ENCODE measurements at regions not wholly inside any gene's neighbourhood (a gene's known extent, or its start where the extent isn't known, plus 50 kb on each side); places are given as distances from the start of the nearest gene placed in this dataset.

DNA sequence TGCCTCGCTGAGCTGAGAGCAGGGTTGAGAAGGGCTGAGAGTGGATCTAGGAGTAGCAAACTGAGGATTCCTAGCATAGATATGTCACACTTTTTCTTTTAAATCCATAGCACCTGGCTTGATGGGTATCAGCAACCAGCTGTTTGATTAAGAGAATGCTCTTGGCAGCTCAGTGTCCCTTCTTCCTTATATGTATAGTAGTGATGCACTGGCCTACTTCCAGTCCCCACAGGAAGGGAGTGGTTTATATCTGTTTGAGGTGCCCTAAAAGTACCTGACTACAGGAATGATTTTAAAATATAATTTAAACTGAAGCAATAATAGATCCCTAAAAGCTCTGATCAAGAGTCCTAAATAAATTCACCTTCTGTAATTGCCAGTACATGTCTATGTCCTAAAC lies 546.8 kb upstream of the ZNF608 start:
- no peaks in the 10 kb centered on the region for H3K9me3 ChIP-seq (ENCODE audit: control insufficient read depth, insufficient read depth, low read length)
- Mint-ChIP-seq H3K4me3 (no peak overlapping the region), H3K27me3 (ENCODE audit: low read depth in 2 of 2) (no peaks in the 10 kb centered on the region), H3K36me3 (no peaks in the 10 kb centered on the region), H3K4me1 (peaks cover 0 to 6% of the 10 kb centered on the region in 2 donors), H3K27ac (no peak overlapping the region), H3K9me3 (no peaks in the 10 kb centered on the region)
- no peak overlapping the region for H3K4me3 ChIP-seq (ENCODE audit: low read length)
- TF ChIP-seq, protein P1, sequence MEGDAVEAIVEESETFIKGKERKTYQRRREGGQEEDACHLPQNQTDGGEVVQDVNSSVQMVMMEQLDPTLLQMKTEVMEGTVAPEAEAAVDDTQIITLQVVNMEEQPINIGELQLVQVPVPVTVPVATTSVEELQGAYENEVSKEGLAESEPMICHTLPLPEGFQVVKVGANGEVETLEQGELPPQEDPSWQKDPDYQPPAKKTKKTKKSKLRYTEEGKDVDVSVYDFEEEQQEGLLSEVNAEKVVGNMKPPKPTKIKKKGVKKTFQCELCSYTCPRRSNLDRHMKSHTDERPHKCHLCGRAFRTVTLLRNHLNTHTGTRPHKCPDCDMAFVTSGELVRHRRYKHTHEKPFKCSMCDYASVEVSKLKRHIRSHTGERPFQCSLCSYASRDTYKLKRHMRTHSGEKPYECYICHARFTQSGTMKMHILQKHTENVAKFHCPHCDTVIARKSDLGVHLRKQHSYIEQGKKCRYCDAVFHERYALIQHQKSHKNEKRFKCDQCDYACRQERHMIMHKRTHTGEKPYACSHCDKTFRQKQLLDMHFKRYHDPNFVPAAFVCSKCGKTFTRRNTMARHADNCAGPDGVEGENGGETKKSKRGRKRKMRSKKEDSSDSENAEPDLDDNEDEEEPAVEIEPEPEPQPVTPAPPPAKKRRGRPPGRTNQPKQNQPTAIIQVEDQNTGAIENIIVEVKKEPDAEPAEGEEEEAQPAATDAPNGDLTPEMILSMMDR (IDR thresholded peaks at IDR 0.05) = no peak
- intact Hi-C loops (cut with micrococcal nuclease) = no loop called here
- no peaks in the 10 kb centered on the region for H3K36me3 ChIP-seq (ENCODE audit: control insufficient read depth, insufficient read depth, low read length)
- DNase-seq = no peak
- ATAC-seq = no peak
- H3K27me3 ChIP-seq (ENCODE audit: control insufficient read depth, insufficient read depth, low read length) = no peaks in the 10 kb centered on the region
- no peaks in the 10 kb centered on the region for H3K4me1 ChIP-seq (ENCODE audit: control insufficient read depth, insufficient read depth, low read length)
- no peak overlapping the region for H3K27ac ChIP-seq (ENCODE audit: low read length)
- WGBS (ENCODE audit: insufficient coverage) = 86% methylated on average over 1 of the region's 1 CpG

DNA sequence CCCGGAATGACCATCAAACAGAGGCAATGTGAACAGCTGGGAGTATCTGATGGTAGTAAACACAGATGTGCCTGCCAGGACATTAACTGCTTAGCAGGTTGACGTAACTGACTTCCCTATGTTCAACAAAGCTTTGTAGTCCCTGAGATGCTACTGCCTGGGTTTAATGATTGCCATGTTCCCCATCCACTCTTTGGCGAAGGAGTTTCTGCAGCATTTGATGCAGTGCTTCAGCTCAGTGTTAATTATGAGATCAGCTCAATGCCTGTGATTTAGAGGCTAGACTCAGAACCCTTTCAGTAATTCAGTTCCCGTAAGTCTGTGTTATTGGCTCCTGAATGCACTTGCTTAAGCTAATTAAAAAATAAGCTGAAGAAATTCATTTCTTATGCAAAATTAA lies 547.3 kb upstream of the ZNF608 start:
- H3K36me3 Mint-ChIP-seq = no peaks in the 10 kb centered on the region

GRCh38 chr5:125294844-125295243 lies 548.4 kb upstream of the ZNF608 start:
- no peaks in the 10 kb centered on the region for H3K36me3 ChIP-seq (ENCODE audit: control insufficient read depth, insufficient read depth, low read length)
- TF ChIP-seq, protein P1 (IDR thresholded peaks at IDR 0.05) = no peak
- no peaks in the 10 kb centered on the region for H3K4me1 ChIP-seq (ENCODE audit: control insufficient read depth, insufficient read depth, low read length)
- H3K27ac ChIP-seq (ENCODE audit: low read length) = no peak overlapping the region
- no peak overlapping the region for H3K4me3 Mint-ChIP-seq
- no peaks in the 10 kb centered on the region for H3K27me3 ChIP-seq (ENCODE audit: control insufficient read depth, insufficient read depth, low read length)
- no peak for ATAC-seq
- no peak overlapping the region for H3K4me3 ChIP-seq (ENCODE audit: low read length)
- no peaks in the 10 kb centered on the region for H3K36me3 Mint-ChIP-seq
- 71% methylated on average over 1 of the region's 2 CpGs for WGBS (ENCODE audit: insufficient coverage)
- no peak overlapping the region for H3K27ac Mint-ChIP-seq
- H3K9me3 Mint-ChIP-seq = no peaks in the 10 kb centered on the region
- H3K9me3 ChIP-seq (ENCODE audit: control insufficient read depth, insufficient read depth, low read length) = no peaks in the 10 kb centered on the region
- intact Hi-C loops (cut with micrococcal nuclease) = no loop called here
- peaks cover 0 to 6% of the 10 kb centered on the region in 2 donors for H3K4me1 Mint-ChIP-seq
- no peaks in the 10 kb centered on the region for H3K27me3 Mint-ChIP-seq (ENCODE audit: low read depth in 2 of 2)
- no peak for DNase-seq

More for the DNA sequence above, 547.3 kb upstream of the ZNF608 start:
- Histone ChIP-seq H3K4me3 (ENCODE audit: low read length) (no peak overlapping the region), H3K27ac (ENCODE audit: low read length) (no peak overlapping the region), H3K4me1 (ENCODE audit: control insufficient read depth, insufficient read depth, low read length) (no peaks in the 10 kb centered on the region), H3K36me3 (ENCODE audit: control insufficient read depth, insufficient read depth, low read length) (no peaks in the 10 kb centered on the region), H3K27me3 (ENCODE audit: control insufficient read depth, insufficient read depth, low read length) (no peaks in the 10 kb centered on the region), H3K9me3 (ENCODE audit: control insufficient read depth, insufficient read depth, low read length) (no peaks in the 10 kb centered on the region)
- Mint-ChIP-seq H3K4me1 (peaks cover 0 to 6% of the 10 kb centered on the region in 2 donors), H3K27me3 (ENCODE audit: low read depth in 2 of 2) (no peaks in the 10 kb centered on the region), H3K4me3 (no peak overlapping the region), H3K27ac (no peak overlapping the region), H3K9me3 (no peaks in the 10 kb centered on the region)
- TF ChIP-seq, protein P1 (IDR thresholded peaks at IDR 0.05) = no peak
- DNase-seq (no peak), ATAC-seq (no peak)
- intact Hi-C loops (cut with micrococcal nuclease) = no loop called here
- 93% methylated on average over 4 of the region's 4 CpGs for WGBS (ENCODE audit: insufficient coverage)

GRCh38 chr5:125295405-125295872 lies 549.0 kb upstream of the ZNF608 start:
- H3K27ac Mint-ChIP-seq = no peak overlapping the region
- H3K4me1 ChIP-seq (ENCODE audit: control insufficient read depth, insufficient read depth, low read length) = no peaks in the 10 kb centered on the region
- peaks cover 0 to 6% of the 10 kb centered on the region in 2 donors for H3K4me1 Mint-ChIP-seq
- WGBS (ENCODE audit: insufficient coverage) = 77% methylated on average over 2 of the region's 4 CpGs
- H3K4me3 Mint-ChIP-seq = no peak overlapping the region
- no peaks in the 10 kb centered on the region for H3K36me3 Mint-ChIP-seq
- H3K27me3 ChIP-seq (ENCODE audit: control insufficient read depth, insufficient read depth, low read length) = no peaks in the 10 kb centered on the region
- no peak for DNase-seq
- H3K27me3 Mint-ChIP-seq (ENCODE audit: low read depth in 2 of 2) = no peaks in the 10 kb centered on the region
- no peaks in the 10 kb centered on the region for H3K36me3 ChIP-seq (ENCODE audit: control insufficient read depth, insufficient read depth, low read length)
- H3K9me3 Mint-ChIP-seq = no peaks in the 10 kb centered on the region
- no peak overlapping the region for H3K27ac ChIP-seq (ENCODE audit: low read length)
- no peaks in the 10 kb centered on the region for H3K9me3 ChIP-seq (ENCODE audit: control insufficient read depth, insufficient read depth, low read length)
- TF ChIP-seq, protein P1 (IDR thresholded peaks at IDR 0.05) = no peak
- ATAC-seq = no peak
- intact Hi-C loops (cut with micrococcal nuclease) = no loop called here
- no peak overlapping the region for H3K4me3 ChIP-seq (ENCODE audit: low read length)

Data from natural killer cell (primary cell).